HG03135 (cell line): ENCODE measurements at regions not wholly inside any gene's neighbourhood (a gene's known extent, or its start where the extent isn't known, plus 50 kb on each side); places are given as distances from the start of the nearest gene placed in this dataset.
"Not testable (repeated sequence)": the region's sequence is repeated elsewhere in the genome, so short reads cannot be mapped to it uniquely, and the experiment has no call there.

ENCODE experiments used
- ATAC-seq: cut with Tn5 transposase; IDR thresholded peaks from one replicate; pipeline ENCODE4 v1.9.1; 2021; ENCODE audit warnings: mild to moderate bottlenecking, moderate library complexity; ENCODE audit not compliant: unreplicated experiment

DNA sequence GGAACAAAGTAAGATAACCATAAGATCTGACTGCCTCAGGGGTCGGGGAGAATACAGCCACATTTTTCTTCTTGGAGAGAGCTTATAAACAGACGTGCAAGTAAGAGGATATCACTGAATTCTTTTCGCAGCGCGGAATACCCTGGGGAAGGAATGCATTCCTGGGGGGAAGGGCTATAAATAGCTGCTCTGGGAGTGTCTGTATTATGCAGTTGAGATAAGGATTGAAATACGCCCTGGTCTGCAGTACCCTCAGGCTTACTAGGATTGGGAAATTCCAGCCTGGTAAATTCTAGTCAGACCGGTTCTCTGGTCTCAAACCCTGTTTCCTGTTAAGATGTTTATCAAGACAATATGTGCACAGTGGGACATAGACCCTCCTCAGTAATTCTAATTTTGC lies 1491.7 kb upstream of the RAG2 start:
- no peak for ATAC-seq

DNA sequence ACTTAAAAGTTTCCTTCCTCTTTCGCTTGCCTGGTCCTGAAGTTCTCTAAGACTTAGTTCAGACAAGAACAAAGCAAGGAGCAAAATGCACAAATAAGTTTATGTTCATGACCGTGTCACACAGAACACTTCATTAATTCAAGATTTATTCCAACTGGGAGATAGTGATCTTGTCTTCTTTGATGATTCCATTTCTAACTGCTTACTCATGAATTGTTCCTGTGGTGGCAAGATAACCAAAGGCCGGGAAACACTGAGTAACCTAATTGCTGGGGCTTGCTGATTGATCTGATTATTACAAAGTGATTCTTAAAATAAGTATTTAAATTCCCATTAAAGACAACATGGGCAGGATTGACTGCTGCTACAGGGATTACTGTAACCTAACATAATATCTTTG lies 1462.9 kb upstream of the RAG2 start:
- no peak for ATAC-seq

DNA sequence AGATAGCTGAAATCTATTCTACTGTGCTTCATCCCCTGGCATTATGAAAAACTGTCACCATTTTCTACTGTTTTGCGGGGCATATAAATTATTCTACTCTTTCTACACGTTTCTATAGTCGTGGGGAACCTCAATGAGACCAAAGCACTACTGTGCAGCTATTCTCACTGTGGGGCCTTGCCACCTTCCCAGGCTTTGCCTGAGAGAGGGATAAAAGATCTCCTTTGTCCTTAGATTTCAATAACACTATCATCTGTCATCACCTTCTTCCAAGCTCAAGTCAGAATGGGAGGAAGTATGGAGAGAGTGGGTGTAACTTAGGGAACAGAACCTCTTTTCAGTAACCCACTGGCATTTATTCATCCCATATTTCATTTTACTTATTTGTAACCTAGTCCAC lies 1462.1 kb upstream of the RAG2 start:
- ATAC-seq = no peak

DNA sequence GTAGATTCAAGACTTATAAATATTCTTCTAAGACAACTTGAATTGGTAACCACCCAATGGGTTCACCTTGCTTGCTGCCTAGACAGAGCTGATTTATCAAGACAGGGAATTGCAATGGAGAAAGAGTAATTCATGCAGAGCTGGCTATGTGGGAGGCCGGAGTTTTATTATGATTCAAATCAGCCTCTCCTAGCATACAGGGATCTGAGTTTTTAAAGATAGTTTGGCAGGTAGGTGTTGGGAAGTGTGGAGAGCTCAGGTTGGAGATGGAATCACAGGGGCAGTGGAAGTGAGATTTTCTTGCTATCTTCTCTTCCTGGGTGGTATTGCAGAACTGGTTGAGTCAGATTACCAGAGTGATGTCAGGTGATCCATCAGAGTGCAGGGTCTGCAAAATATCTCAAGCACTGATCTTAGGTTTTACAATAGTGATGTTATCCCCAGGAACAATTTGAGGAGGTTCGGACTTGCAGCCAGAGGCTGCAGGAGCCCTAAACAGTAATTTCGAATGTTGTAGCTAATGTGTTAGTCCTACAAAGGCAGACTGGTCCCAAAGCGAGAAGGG lies 1448.6 kb upstream of the RAG2 start:
- no peak for ATAC-seq

DNA sequence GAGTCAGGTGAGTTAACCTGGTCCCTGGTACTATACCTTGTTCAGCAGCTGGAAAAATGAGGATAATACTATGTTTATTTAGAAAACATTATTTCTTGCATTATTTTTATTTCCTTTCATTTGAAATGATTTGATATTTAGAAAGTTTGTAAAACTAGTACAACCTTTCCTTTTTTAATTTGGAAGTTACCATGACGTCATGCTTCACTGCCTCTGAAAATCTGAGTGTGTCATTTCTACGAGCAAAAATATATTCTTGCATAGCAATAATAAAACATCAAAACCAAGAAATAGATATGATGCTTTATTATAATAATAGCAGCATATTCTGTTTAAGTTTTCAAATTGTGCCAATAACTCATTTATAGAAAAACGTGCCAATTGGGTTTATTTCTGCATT lies 1445.0 kb upstream of the RAG2 start:
- ATAC-seq = no peak

DNA sequence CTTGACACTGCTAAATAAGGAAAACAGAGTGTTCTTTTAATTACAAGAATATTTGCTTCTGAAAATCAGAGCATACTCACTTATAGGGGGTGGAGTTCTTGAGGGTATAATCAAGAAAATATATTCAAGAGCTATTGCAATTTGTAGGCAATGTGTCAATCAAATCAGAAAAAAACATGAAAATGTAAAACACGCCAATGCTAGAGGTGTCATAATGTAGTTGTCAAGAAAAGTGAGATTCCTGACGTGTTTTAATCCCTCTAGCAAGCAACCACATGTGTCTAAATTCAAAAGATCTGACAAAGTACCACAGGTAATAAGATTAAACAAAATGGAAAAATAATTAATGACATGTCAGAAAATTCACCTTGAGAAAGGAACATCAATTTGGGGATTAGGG lies 1440.7 kb upstream of the RAG2 start:
- no peak for ATAC-seq

DNA sequence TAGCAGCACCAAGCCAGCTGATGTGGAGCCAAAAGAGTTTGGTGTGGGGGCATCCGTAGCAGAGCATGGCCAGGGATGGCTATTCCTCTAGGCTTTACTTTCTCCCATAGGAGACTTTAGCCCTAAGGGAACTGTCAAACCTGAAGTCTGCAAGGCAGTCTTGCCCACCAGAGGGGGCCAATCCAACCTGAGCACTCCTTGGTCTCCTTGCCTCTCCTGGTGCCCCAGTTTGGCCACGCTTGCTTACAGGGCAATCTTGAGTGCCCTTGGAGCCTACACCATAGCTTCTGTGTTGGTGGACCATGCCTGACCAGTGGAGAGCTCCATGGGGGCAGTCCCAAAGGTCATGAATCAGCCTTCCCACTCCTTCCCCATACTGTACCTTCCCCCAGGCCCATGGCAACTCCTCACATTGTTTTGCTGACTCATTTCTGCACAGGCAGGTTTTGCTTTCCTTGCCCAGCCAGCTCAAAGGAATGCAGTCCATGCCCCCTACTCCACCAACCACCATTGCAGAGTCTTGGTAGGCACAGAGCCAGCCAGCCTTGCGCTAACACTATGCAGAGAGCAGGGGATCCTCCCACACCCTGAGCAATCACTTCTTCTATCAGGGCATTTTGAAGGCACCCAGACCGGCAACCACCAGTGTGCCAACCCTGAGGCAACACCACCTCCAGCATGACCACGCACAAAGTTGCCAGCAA lies 1421.2 kb upstream of the RAG2 start:
- ATAC-seq = no peak

DNA sequence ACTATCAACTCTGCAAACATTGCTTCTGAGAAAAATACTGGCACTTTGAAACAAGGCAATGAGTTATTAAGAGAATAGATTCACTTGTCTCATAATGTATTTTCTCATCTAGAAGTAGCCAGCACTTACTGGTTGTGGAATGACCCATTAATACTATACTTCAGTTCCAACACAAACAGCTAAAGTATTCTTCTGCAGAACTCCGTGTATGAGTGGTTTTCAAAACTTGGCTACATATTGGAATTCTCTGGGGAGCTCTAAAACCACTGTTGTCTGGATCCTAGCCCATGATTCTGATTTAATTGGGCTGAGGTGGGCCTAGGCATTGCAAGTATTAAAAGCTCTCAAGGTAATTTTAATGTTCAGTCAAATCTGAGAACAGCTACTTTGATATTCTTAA lies 1416.4 kb upstream of the RAG2 start:
- no peak for ATAC-seq

DNA sequence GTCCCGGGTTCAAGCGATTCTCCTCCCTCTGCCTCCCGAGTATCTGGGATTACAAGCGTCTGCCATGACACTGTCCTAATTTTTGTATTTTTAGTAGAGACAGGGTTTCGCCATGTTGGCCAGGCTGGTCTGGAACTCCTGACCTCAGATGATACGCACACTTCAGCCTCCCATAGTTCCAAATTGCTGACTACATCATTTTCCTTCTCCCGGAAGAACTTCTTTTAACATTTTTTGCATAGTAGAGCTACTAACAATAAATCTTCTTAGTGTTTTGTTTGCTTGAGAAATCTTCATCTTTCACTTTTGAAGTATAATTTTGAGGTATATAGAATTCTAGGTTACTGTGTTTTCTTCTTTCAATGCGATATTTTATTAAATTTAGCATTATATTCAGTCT lies 1415.1 kb upstream of the RAG2 start:
- ATAC-seq = no peak

DNA sequence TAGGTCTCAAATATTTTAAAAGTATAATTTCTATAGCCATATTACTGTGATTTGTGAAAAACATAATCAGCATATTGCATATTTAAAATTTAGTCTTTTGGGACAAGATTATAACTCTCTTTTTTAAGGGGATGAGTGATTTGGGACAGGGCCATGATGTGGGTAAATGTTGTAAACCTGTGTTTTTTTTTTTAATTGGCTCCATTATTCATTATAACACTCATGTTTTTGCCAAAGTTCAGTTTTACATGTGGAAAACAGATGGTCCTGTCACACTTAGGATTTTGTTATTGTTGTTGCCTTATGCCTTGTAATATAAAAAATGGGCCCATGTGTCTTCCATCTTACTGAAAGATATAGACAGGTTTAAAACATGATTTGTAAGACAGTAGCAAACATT lies 1413.5 kb upstream of the RAG2 start:
- ATAC-seq = no peak

DNA sequence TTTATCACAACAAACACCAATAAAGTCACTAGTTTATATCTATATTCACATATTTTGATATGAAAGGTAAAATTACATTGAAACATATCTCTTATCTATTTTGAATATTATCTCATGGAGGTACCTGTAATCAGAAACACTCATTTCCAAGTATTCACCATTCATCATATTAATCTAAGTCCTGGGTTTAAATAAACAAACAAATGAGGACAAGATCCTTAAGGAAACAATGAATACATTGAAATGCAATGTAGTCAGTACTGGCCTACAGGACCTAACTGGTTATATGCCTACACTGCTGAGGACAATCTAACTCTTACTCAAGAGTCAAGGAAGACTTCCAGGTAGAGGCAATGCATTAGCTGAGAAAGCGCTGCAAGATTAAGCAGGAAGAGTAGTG lies 1411.9 kb upstream of the RAG2 start:
- no peak for ATAC-seq

DNA sequence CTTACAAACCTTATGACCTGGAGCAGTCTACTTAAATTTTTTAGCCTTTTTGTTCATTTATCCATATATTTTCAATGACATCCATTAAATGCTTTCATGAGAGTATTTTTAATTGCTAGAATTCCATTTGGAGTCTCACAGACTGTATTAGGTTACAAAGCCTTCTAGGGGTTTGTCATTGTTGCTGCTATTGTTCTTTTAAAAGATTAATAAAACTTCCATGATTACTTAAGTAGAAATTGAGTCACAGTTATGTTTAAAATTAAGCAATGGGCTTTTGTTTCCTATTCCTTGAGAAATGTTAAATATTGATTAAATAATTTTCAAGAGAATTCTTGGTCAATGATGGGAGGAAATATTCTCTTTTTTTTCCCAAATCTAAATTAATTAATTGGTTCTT lies 1408.4 kb upstream of the RAG2 start:
- ATAC-seq = no peak

DNA sequence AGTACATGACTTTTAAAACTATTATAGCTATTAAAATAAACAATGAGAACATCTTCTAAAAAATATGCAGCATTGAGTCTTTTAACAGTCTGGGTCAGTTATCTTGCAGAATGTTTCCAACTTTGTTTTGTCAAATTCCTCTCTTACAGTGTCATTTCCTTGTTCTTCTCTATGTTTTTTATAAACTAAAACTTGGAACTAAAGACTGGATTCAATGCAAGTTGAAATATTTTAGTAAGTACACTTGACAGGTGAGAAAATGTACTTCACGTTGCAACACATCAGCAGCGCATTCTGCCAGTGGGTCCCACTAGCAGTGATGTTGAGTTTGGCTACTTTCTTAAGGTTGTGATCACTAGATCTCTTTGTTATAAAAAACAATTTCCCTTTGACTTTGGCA lies 1407.6 kb upstream of the RAG2 start:
- ATAC-seq = no peak

DNA sequence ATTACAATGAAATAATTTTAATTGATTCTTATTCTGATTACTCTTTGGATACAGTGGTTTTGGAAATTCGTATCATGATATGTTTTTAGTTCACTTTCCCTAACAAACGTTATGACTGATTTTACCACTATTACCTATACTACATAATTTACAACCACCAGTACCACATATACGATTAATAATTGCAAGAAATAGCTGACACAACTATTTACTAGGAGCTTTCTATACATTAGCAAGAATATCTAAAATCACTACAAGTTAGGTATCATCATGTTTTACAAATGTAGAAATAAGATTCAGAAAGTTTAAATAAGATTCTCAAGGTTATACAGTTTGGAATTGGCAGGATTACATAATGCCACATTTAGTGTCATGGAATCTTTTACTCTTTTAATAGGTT lies 1401.1 kb upstream of the RAG2 start:
- ATAC-seq = no peak

DNA sequence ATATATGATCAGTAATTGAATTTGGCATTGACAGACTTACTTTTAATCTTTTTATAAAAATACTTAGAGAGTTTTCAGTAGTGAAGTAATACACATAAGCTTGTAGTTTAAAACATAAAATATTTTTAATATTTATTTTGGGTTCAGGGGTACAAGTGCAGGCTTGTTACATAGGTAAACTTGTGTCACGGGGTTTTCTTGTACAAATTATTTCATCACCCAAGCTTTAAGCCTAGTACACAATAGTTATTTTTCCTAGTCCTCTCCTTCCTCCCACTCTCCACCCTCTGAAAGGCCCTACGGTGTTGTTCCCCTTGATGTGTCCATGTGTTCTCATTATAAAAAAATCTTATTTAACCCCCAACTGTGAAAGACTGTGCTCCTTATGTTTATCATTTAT lies 1397.8 kb upstream of the RAG2 start:
- ATAC-seq = no peak

DNA sequence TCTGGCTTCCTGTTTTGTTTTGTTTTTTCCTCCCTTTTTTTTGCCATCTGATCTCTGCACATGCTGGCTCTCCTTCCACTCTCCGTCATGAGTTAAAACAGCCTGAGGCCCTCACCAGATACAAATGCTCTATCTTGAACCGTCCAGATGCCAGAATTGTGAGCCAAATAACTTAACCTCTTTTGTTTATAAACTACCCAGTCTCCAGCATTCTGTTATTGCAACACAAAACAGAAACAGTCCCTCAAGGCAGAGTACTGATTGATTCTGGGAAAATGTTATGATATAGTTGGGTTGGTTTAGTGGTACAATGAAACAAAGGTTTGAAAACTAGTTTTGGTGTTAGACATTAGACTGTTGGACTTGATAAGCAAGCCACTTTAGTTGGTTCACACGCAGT lies 1390.0 kb upstream of the RAG2 start:
- no peak for ATAC-seq

DNA sequence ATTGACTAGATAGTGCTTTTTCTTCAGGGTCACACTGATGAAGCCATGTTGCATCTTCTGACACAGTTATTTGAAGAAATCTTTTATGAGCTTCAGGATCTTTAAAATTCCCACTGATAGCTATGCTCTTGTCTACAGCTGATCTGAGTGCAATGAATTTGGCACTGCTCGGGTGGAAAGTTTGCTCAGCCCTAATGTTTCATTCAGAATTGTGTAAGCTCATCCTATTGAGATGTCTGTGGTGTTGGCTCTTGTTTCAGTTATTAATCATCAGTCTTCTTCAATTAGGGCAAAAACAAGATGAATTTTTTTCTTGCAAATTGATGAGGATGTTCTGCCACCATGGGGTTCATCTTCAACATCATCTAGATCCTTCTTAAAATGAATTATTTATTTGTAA lies 1387.0 kb upstream of the RAG2 start:
- ATAC-seq = no peak

DNA sequence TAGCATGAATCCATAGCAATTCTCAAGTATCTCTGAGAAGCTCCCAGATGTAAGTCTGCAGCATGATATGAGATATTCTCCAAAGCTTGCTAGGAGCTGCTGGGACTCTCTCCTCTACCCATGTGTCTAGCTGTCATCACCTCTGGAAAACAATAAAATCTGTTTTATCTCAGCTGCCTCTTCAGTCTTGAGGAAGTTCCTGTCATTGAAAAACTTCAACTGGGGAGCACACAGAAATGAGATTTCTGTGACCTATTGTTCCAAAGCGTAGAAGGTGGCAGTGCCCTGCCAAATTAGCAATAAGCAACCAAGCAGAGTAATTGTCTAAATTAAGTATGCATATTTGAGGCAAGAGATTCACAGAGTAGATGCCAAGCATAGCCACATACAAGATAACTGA lies 1380.6 kb upstream of the RAG2 start:
- ATAC-seq = no peak

DNA sequence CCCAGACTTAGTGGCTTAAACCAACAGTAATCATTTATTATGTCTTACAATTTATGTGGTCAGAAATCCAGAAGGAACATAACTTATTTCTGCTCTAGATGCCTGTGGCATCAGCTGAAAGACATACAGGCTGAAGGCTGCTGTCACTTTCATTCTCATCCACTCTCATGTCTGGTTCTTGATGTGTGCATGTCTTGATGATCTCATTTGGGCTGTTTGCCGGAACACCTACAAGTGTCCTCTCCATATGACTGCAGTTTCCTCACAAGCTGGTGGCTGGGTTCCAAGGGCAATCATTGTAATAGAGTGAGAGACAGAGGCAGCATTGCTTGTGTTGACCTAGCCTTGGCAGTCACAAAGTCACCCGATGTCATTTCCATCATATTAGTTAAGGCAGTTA lies 1375.9 kb upstream of the RAG2 start:
- ATAC-seq = no peak

DNA sequence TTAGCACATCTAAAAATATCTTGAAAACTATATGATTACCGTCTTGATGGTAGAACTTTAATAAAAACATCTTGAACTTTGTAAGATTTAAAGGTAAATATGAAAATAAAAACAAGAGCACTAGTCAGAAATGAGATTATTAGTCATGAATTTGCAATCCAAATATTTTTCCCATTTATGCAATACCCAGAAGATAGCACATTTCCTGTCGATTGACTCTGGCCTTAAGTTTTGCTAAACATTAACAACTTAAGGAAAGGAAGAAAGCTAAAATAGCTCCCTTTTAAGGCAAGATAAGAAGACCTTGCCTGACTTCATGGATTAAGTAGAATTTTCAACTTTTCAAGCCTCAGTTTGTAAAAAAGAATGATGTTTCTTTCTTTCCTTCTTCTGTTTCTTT lies 1374.7 kb upstream of the RAG2 start:
- ATAC-seq = no peak

DNA sequence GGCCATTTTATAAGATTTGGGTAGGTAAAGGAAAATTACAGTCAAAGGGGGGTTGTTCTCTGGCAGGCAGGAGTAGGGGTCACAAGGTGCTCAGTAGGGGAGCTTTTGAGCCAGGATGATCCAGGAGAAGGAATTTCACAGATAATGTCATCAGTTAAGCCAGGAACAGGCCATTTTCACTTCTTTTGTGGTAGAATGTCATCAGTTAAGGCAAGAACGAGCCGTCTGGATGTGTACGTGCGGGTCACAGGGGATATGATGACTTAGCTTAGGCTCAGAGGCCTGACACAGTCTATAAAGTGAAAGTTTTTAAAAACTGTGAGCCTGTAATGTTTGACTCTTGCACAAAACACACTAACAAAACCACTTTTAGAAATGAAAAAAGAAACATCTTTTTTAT lies 1371.3 kb upstream of the RAG2 start:
- ATAC-seq = not testable (repeated sequence)

DNA sequence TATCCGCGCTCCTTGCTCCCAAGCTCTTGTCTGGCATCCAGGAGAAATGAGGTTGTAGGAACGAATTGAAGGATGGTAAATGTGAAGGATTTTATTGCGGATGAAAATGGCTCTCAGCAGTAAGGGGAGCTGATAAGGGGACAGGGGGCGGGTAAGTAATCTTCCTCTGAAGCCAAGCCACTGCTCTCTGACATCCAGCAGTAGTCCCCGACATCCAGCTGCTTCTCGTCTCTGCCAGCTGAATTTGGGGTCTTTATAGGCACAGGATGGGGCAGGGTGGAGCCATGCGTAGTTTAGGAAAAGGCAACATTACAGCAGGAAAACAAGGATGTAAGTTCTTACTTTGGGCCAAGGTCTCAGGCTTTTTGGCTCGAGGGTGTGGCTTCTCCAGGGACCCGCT lies 1370.1 kb upstream of the RAG2 start:
- ATAC-seq = no peak

DNA sequence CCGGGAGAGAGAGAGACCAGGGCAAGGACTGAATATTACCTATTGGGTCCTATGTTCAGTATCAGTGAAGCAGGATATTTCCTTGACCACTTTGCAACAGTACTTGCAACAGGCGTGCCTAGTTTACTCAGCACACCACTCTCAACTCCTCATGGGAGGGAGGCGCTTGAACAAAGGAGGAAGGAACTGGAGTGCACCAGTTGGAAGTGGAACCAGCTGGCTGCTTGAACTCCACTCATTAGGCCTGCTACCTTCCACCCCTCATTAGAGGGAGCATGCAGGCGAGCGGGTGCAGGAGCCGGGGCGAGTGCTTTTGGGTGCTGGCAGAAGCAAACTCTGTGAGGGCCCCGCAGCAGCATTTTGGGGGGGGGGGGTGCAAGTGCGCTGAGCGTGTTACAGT lies 1369.6 kb upstream of the RAG2 start:
- no peak for ATAC-seq
